ENCODE measurements at regions not wholly inside any gene's neighbourhood (a gene's known extent, or its start where the extent isn't known, plus 50 kb on each side); places are given as distances from the start of the nearest gene placed in this dataset.

DNA sequence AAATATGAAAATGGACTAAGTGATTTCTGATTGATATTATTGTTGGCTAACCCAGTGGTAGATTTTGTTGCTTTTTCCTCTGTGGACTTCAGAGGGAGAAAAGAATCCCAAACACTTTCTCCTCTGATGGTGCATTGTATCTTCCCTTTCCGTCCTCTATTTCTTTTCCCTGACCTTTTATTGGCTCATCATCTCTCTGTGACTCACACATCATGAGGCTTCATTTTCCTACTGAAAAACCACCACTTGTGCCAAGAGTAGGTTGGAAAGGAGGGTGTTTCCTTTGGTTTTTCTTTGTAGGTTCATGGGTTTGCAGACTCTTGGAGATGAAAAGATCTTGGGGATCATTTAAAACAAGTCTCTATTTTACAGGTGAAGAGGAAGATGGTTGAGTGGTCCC, 311.7 kb upstream of the JAG1 start:
- no peak for DNase-seq (ENCODE audit: low spot score)
- in situ Hi-C loops (cut with MboI; ENCODE audit: low sequenced_read_pairs, unreplicated experiment): no loop called here
- TF ChIP-seq, protein P1, sequence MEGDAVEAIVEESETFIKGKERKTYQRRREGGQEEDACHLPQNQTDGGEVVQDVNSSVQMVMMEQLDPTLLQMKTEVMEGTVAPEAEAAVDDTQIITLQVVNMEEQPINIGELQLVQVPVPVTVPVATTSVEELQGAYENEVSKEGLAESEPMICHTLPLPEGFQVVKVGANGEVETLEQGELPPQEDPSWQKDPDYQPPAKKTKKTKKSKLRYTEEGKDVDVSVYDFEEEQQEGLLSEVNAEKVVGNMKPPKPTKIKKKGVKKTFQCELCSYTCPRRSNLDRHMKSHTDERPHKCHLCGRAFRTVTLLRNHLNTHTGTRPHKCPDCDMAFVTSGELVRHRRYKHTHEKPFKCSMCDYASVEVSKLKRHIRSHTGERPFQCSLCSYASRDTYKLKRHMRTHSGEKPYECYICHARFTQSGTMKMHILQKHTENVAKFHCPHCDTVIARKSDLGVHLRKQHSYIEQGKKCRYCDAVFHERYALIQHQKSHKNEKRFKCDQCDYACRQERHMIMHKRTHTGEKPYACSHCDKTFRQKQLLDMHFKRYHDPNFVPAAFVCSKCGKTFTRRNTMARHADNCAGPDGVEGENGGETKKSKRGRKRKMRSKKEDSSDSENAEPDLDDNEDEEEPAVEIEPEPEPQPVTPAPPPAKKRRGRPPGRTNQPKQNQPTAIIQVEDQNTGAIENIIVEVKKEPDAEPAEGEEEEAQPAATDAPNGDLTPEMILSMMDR (IDR thresholded peaks at IDR 0.05; ENCODE audit: borderline replicate concordance, control extremely low read depth, extremely low read depth, insufficient read depth, missing control alignments): no peak

DNA sequence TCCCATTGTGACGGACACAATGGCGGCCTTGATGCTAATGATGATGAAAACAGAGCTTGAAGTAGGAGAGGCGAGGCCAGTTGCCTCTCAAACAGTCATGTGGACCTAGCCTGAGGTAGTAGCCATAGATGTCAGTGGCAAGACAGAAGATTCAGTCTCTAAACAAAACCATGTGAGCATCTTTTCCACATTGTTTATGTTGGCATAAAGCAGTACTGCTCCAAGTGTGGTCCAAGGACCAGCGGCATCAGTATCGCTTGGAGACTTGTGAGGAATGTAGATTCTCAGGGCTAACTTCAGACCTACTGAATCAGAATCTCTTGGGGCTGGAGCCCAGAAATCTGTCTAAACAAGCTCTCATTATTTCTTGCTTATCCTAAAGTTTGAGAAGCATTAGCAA, 312.8 kb upstream of the JAG1 start:
- TF ChIP-seq, protein P1 (IDR thresholded peaks at IDR 0.05; ENCODE audit: borderline replicate concordance, control extremely low read depth, extremely low read depth, insufficient read depth, missing control alignments): no peak
- in situ Hi-C loops (cut with MboI; ENCODE audit: low sequenced_read_pairs, unreplicated experiment): no loop called here
- DNase-seq (ENCODE audit: low spot score): no peak

DNA sequence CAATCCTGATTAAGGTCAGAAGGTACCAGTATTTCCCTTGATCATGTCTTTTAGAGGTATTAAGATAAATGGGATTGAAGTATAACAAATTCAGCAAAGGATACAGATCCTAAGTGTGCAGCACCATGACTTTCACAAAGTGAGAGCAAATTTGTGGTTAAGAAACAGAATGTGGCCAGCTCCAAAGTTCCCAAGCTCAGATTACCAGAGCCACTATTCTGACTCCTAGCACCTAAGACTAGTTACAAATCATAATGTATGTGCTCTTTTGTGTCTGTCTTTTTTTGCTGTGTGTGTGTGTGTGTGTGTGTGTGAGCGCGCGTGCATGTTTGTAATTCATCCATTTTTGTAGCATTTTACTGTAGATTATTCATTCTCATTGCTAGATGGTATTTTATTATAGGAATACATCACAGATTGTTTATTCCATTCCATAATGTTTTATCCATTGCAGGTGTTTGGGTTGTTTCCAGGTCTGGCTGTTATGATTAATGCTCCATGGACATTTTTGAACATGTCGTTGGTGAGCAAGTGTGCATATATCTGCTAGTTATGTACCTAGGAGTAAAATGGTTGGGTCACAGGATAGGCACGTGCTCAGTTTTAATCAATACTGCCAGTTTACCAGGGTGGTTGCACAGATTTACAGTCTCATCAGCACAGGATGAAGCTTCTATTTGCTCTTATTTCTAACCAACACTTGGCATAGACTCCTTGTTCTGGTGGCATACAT, 314.0 kb upstream of the JAG1 start:
- in situ Hi-C loops (cut with MboI; ENCODE audit: low sequenced_read_pairs, unreplicated experiment): no loop called here
- TF ChIP-seq, protein P1 (IDR thresholded peaks at IDR 0.05; ENCODE audit: borderline replicate concordance, control extremely low read depth, extremely low read depth, insufficient read depth, missing control alignments): no peak
- no peak for DNase-seq (ENCODE audit: low spot score)

DNA sequence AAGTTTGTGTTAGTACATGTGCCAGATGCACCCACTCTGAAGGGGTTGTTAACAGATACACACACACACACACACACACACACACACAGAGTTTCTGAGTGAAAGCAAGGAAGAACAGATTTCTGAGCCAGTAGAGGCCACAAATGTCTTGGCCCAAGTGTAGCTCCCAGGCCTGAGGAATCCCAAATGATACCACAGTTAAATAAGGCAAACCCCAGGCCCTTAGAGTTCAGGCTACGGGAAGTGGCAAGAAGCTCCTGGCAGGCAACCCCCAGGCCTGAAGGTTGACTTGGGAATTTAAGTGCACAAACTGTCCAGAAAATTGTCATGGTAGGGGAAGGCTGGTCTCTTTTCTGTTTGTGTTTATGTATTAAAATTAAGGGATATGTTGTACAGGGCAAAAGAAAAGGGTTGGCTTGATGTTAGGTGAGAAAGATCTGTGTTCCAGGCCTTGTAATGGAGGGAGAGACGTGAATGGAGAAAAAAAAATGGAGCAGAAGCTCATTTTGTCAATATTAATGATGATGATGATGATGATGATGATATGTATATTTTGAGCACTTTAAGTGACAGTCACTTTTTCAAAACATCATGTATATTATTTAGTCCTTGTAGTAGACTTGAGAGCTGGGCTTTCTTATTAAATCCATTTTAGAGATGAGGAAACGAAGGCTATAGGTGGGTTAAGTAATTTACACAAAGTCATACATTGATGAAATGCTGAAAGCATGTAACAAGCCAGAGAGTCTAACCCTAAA, 317.0 kb upstream of the JAG1 start:
- in situ Hi-C loops (cut with MboI; ENCODE audit: low sequenced_read_pairs, unreplicated experiment): no loop called here
- DNase-seq (ENCODE audit: low spot score): no peak

DNA sequence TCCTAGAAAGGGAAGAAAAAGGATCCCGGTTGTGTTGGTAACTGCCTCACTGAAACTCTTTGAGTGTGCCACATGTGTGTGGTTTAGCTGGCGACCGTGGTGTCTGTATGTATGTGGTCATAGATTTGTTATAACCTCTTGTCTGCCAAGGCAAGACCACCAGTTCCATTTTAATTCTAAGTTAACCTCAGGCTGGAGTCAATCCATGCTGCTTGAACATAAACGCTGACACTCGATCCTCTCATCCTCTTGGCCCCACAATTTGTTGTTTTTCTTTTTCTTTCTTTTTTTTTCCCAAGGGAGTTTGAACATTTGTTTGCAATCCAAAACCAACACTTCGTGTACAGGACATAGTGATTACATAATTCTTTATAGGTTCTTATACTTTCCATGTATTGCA, 318.9 kb upstream of the JAG1 start:
- TF ChIP-seq, protein P1 (IDR thresholded peaks at IDR 0.05; ENCODE audit: borderline replicate concordance, control extremely low read depth, extremely low read depth, insufficient read depth, missing control alignments): no peak
- in situ Hi-C loops (cut with MboI; ENCODE audit: low sequenced_read_pairs, unreplicated experiment): no loop called here
- no peak for DNase-seq (ENCODE audit: low spot score)

More for the DNA sequence above, 317.0 kb upstream of the JAG1 start:
- TF ChIP-seq, protein P1 (IDR thresholded peaks at IDR 0.05; ENCODE audit: borderline replicate concordance, control extremely low read depth, extremely low read depth, insufficient read depth, missing control alignments): no peak

DNA sequence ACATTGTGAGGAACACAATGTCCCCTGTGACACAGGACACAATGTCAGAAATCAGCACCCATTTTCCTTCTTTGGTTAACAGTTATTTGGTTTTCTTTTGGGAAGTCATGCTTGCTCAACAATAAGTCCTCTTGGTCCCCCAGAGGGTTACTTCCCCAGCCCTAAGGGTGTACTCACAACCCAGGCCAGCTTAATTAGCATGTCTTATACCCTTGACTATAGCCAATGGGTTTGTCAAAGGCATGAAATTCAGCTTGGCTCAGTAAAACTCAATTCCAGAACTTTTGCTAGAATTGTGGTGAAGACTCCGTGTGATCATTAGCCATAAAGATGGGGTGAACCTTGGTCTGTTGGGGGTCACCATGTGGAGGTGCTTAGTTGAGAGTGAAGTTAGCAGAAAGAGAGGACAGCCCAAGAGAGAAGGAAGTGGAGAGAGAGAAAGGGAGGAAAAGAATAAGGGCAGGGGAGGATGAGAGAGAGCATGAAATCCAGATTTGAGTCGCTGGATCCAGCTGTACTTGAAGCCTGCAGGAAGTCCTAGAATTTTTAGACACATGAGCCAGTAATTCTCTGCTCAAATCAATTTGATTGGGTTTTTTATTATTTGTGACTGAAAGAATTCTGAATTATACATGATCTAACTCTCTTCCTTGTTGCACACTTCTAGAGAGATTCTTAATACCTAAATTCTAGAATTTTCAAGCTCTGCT, 321.3 kb upstream of the JAG1 start:
- no peak for DNase-seq (ENCODE audit: low spot score)
- TF ChIP-seq, protein P1 (IDR thresholded peaks at IDR 0.05; ENCODE audit: borderline replicate concordance, control extremely low read depth, extremely low read depth, insufficient read depth, missing control alignments): no peak
- in situ Hi-C loops (cut with MboI; ENCODE audit: low sequenced_read_pairs, unreplicated experiment): no loop called here

All from GM13976 (cell line).